GM12878 (cell line): ENCODE measurements at regions not wholly inside any gene's neighbourhood (a gene's known extent, or its start where the extent isn't known, plus 50 kb on each side); places are given as distances from the start of the nearest gene placed in this dataset.

Experiments
- ATAC-seq: fragments of 200-7000 bp; cut with Tn5 transposase; 3 replicates; pipeline ENCODE4 v1.9.1; 2020; ENCODE audit warnings: mild to moderate bottlenecking, moderate library complexity
- BruUV-seq: library from RNA; stranded (reverse); fragments of 400-500 nt; replicated peaks from 2 replicates; lab custom pipeline; 2021; lab: Mats Ljungman, UMichigan
- CTCF ChIA-PET: fragments of 300-600 bp; sonication (Branson Sonifier 250); formaldehyde crosslinking; extraction: SDS; loops from one replicate; lab custom pipeline; 2021; ENCODE audit warnings: inconsistent platforms; lab: Yijun Ruan, JAX
- POLR2A ChIA-PET: fragments of 350-600 bp; formaldehyde crosslinking; extraction: SDS; loops from one replicate; lab custom pipeline; 2021; ENCODE audit warnings: inconsistent platforms; lab: Charles Lee
- RAD21 ChIA-PET: fragments of 300-600 bp; sonication (Branson Sonifier 250); formaldehyde crosslinking; loops from one replicate; lab custom pipeline; 2023; ENCODE audit warnings: antibody characterized with exemption; ENCODE audit not compliant: unreplicated experiment; lab: Charles Lee
- SMC1A ChIA-PET: fragments of 300-600 bp; sonication (Branson Sonifier 250); formaldehyde crosslinking; loops from one replicate; lab custom pipeline; 2023; ENCODE audit not compliant: unreplicated experiment, uncharacterized antibody; lab: Charles Lee
- DNase-seq: peaks from one replicate; pipeline ENCODE4 v3.0.0-alpha.2; 2011; ENCODE audit warnings: low read depth, low spot score
- FAIRE-seq: peaks from 3 replicates; lab custom pipeline; 2011; peaks lifted over from hg19 to GRCh38; lab: Jason Lieb, UNC
- H2AFZ ChIP-seq: 2 replicates; pipeline ENCODE4 v1.6.0; 2011; ENCODE audit warnings: low read depth, low read length, control low read depth; ENCODE audit not compliant: control insufficient read depth
- H3K27ac ChIP-seq: 2 replicates; pipeline ENCODE4 v1.5.1; 2011; ENCODE audit warnings: control low read depth; ENCODE audit not compliant: control insufficient read depth, insufficient read depth
- H3K27me3 ChIP-seq, 2 experiments: replicated peaks in 1 of 2; 2 replicates each; pipeline versions ENCODE4 v1.6.0 to v1.6.1; 2011; ENCODE audit warnings: low read length in 1 of 2; ENCODE audit not compliant: control insufficient read depth in 2 of 2, insufficient read depth in 2 of 2
- H3K36me3 ChIP-seq, 2 experiments: 2 replicates each; pipeline ENCODE4 v1.5.1; 2011; ENCODE audit warnings: low read length in 1 of 2; ENCODE audit not compliant: control insufficient read depth in 2 of 2, insufficient read depth in 2 of 2
- H3K4me1 ChIP-seq: 2 replicates; pipeline ENCODE4 v1.6.1; 2011; ENCODE audit warnings: mild to moderate bottlenecking, low read length, moderate library complexity, mixed read lengths; ENCODE audit not compliant: control insufficient read depth, insufficient read depth
- H3K4me2 ChIP-seq: 2 replicates; pipeline ENCODE4 v1.6.0; 2011; ENCODE audit warnings: control low read depth; ENCODE audit not compliant: control insufficient read depth, insufficient read depth
- H3K4me3 ChIP-seq: fragments of 200-600 bp; sonication (generic); 2 replicates; pipeline ENCODE4 v1.5.1; 2016
- H3K79me2 ChIP-seq: 2 replicates; pipeline ENCODE4 v1.6.0; 2011; ENCODE audit warnings: low read length; ENCODE audit not compliant: control insufficient read depth, insufficient read depth
- H3K9ac ChIP-seq: 2 replicates; pipeline ENCODE4 v1.8.0; 2011; ENCODE audit warnings: low read length, control low read depth, mixed read lengths; ENCODE audit not compliant: control insufficient read depth, insufficient read depth
- H3K9me3 ChIP-seq: replicated peaks from 3 replicates; pipeline ENCODE4 v1.5.1; 2011; ENCODE audit warnings: mild to moderate bottlenecking, low read length; ENCODE audit not compliant: control insufficient read depth, insufficient read depth
- H4K20me1 ChIP-seq: 2 replicates; pipeline ENCODE4 v1.6.0; 2011; ENCODE audit not compliant: control insufficient read depth, insufficient read depth
- ATF7 ChIP-seq: fragments of 450-650 bp; IDR thresholded peaks from 2 replicates; pipeline ENCODE4 v1.6.1; 2016; ENCODE audit warnings: low read depth, mild to moderate bottlenecking
- BACH1 ChIP-seq: fragments of 450-650 bp; IDR thresholded peaks from 2 replicates; pipeline ENCODE4 v1.6.1; 2017; ENCODE audit warnings: mild to moderate bottlenecking, borderline replicate concordance
- BCLAF1 ChIP-seq: fragments of 450-650 bp; IDR thresholded peaks from 2 replicates; pipeline ENCODE4 v1.6.1; 2017; ENCODE audit warnings: antibody characterized with exemption, mild to moderate bottlenecking, moderate library complexity
- CBX3 ChIP-seq: fragments of 200-600 bp; sonication (generic); IDR thresholded peaks from 2 replicates; pipeline ENCODE4 v1.6.1; 2016; ENCODE audit warnings: low read depth, borderline replicate concordance
- E2F8 ChIP-seq: fragments of 450-650 bp; IDR thresholded peaks from 2 replicates; pipeline ENCODE4 v1.6.1; 2018; ENCODE audit warnings: mild to moderate bottlenecking, low read depth, moderate library complexity; ENCODE audit not compliant: partially characterized antibody
- FOXM1 ChIP-seq: IDR thresholded peaks from 2 replicates; pipeline ENCODE4 v1.6.1; 2012; ENCODE audit warnings: low read depth, mild to moderate bottlenecking, inconsistent platforms, low read length, moderate library complexity
- HDAC2 ChIP-seq: fragments of 200-600 bp; sonication (generic); IDR thresholded peaks from 2 replicates; pipeline ENCODE4 v1.6.1; 2017
- IKZF2 ChIP-seq, 2 experiments: fragments of 450-650 bp; IDR thresholded peaks; 2 replicates each; pipeline ENCODE4 v1.6.1; 2017; ENCODE audit warnings: mild to moderate bottlenecking in 2 of 2, moderate library complexity in 2 of 2
- IRF3 ChIP-seq: fragments of 450-650 bp; IDR thresholded peaks from 2 replicates; pipeline ENCODE4 v1.6.1; 2014; ENCODE audit warnings: mild to moderate bottlenecking
- KAT2A ChIP-seq: conservative IDR thresholded peaks from 2 replicates; pipeline ENCODE4 v1.6.1; 2011; ENCODE audit warnings: low read depth, low read length; ENCODE audit not compliant: control insufficient read depth
- KLF5 ChIP-seq: fragments of 450-650 bp; IDR thresholded peaks from 2 replicates; pipeline ENCODE4 v1.6.1; 2014; ENCODE audit warnings: mild to moderate bottlenecking; ENCODE audit not compliant: partially characterized antibody
- MYB ChIP-seq: fragments of 150-350 bp; IDR thresholded peaks from 2 replicates; pipeline ENCODE4 v1.6.1; 2014; ENCODE audit warnings: mild to moderate bottlenecking, low read depth, low read length, borderline replicate concordance
- NBN ChIP-seq: fragments of 450-650 bp; IDR thresholded peaks from 2 replicates; pipeline ENCODE4 v1.6.1; 2016
- POLR2AphosphoS2 ChIP-seq: IDR thresholded peaks from 2 replicates; pipeline ENCODE4 v1.6.1; 2011; ENCODE audit warnings: low read depth, mild to moderate bottlenecking, low read length, improper control_type of control experiment, moderate library complexity
- POLR2AphosphoS5 ChIP-seq: IDR thresholded peaks from 2 replicates; pipeline ENCODE4 v1.6.1; 2011; ENCODE audit warnings: mild to moderate bottlenecking, low read length, inconsistent platforms
- RBBP5 ChIP-seq: fragments of 200-600 bp; sonication (generic); conservative IDR thresholded peaks from 2 replicates; pipeline ENCODE4 v1.6.1; 2016
- TCF12 ChIP-seq: IDR thresholded peaks from 2 replicates; pipeline ENCODE4 v1.6.1; 2011; ENCODE audit warnings: low read depth, mild to moderate bottlenecking, low read length
- TCF3 ChIP-seq: IDR thresholded peaks from 2 replicates; pipeline ENCODE4 v1.6.1; 2012; ENCODE audit warnings: low read depth, mild to moderate bottlenecking, low read length, borderline replicate concordance; ENCODE audit not compliant: insufficient read depth
- YBX1 ChIP-seq: fragments of 450-650 bp; IDR thresholded peaks from 2 replicates; pipeline ENCODE4 v1.6.1; 2016; ENCODE audit warnings: antibody characterized with exemption
- WGBS: methylation state at CpG from one replicate; pipeline ENCODE4 v1.1.6; 2016; ENCODE audit warnings: low lambda C conversion rate; ENCODE audit not compliant: insufficient replicate concordance, insufficient coverage; ENCODE audit errors: missing lambda C conversion rate; 5-methylcytosine and 5-hydroxymethylcytosine counted together
- in situ Hi-C: fragments of 300-500 bp; cut with MboI; formaldehyde crosslinking; loops from 9 replicates; pipeline ENCODE4 v1.14.3; 2018; ENCODE audit warnings: mixed read lengths
- intact Hi-C: fragments of 100-400 bp; cut with micrococcal nuclease; formaldehyde crosslinking; loops from one replicate; pipeline ENCODE4 v1.14.2; 2022; ENCODE audit not compliant: unreplicated experiment

GRCh38 chr3:164208048-164208447 is 870.2 kb downstream of the SI start (continued):
- TF ChIP-seq BCLAF1 (no peak), KAT2A (no peak), IKZF2 (IDR thresholded peaks at IDR 0.05) (no peak), NBN (no peak)

- ChIA-PET SMC1A (interaction anchor here (0.8 to 0.9 kb wide), 2 partner anchors 10 to 11 kb away, joined by 3 read pairs; no protein-coding TSS in a partner anchor), CTCF (no interaction called here), RAD21 (no interaction called here), POLR2A (no interaction called here)
- H4K20me1 ChIP-seq = no peaks in the 10 kb centered on the region
- WGBS = 0% methylated on average over 1 of the region's 1 CpG
- no peaks in the 10 kb centered on the region for H3K36me3 ChIP-seq
- intact Hi-C loops = no loop called here
- no peak overlapping the region for H3K9ac ChIP-seq
- no peaks in the 10 kb centered on the region for H3K27me3 ChIP-seq
- H3K4me1 ChIP-seq = no peaks in the 10 kb centered on the region
- no peaks in the 10 kb centered on the region for H3K9me3 ChIP-seq
- ATAC-seq (no peak), FAIRE-seq (no peak), DNase-seq (no peak)
- no peak overlapping the region for H2AFZ ChIP-seq
- H3K4me3 ChIP-seq = no peak overlapping the region
- no peak overlapping the region for H3K4me2 ChIP-seq
- BruUV-seq = no TSS peak
- no peak overlapping the region for H3K27ac ChIP-seq
- H3K79me2 ChIP-seq = no peaks in the 10 kb centered on the region
- in situ Hi-C loops = no loop called here
- TF ChIP-seq YBX1 (no peak), BACH1 (no peak), HDAC2 (no peak), CBX3 (no peak), POLR2AphosphoS5 (no peak), KLF5 (no peak), IRF3 (no peak), FOXM1 (no peak), RBBP5 (no peak), TCF3 (no peak), MYB (no peak), TCF12 (no peak), ATF7 (no peak), POLR2AphosphoS2 (no peak), E2F8 (no peak)
Observed at GRCh38 chr3:164200053-164200823, 878.1 kb downstream of the SI start.
